ENCODE measurements at regions not wholly inside any gene's neighbourhood (a gene's known extent, or its start where the extent isn't known, plus 50 kb on each side); places are given as distances from the start of the nearest gene placed in this dataset.

DNA sequence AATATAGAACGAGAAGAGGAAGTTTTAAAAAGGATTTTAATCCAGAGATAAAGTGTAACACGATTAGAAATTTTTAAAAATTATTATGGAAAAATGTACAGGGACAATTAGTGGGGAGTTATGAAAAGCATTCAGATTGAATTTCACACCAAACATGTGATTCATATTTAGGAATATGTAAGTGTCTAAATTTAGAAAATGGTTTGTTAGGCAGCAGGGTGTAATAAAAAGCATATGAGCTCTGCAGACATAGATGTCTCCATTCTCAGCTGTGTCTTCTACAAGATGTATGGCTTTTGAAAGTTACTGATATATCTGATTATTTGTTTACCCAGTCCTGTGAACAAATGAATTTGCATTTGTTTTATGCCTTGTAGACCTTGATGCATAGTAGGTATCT, 638.9 kb upstream of the AGA start:
- H3K27ac ChIP-seq (ENCODE audit: insufficient read depth, low read length) = no peak overlapping the region
- H3K4ac ChIP-seq (ENCODE audit: low read depth, low read length) = no peak overlapping the region
- in situ Hi-C loops (cut with MboI; ENCODE audit: low sequenced_read_pairs) = no loop called here
- H4K91ac ChIP-seq (ENCODE audit: insufficient read depth, low read depth, low read length) = no peak overlapping the region
- POLR2A ChIA-PET (ENCODE audit: unreplicated experiment) = no interaction called here
- no peak overlapping the region for H4K5ac ChIP-seq (ENCODE audit: low read depth, low read length)
- TF ChIP-seq MAZ (IDR thresholded peaks at IDR 0.05; ENCODE audit: borderline replicate concordance, low read depth, low read length) = no peak
- no peak for TF ChIP-seq FOS (IDR thresholded peaks at IDR 0.05; ENCODE audit: low read depth, low read length)
- no peak for TF ChIP-seq POLR2A (IDR thresholded peaks at IDR 0.05; ENCODE audit: low read depth, low read length)
- no peak for TF ChIP-seq CHD1 (IDR thresholded peaks at IDR 0.05; ENCODE audit: low read depth, low read length)
- TF ChIP-seq MXI1 (IDR thresholded peaks at IDR 0.05; ENCODE audit: borderline replicate concordance, low read depth, low read length) = no peak
- TF ChIP-seq RAD21 (IDR thresholded peaks at IDR 0.05; ENCODE audit: low read length) = no peak
- no peak for TF ChIP-seq MAFK (IDR thresholded peaks at IDR 0.05; ENCODE audit: low read depth, low read length)
- TF ChIP-seq RFX5 (IDR thresholded peaks at IDR 0.05; ENCODE audit: low read depth, low read length) = no peak
- no peak for TF ChIP-seq SMC3 (IDR thresholded peaks at IDR 0.05; ENCODE audit: low read depth, low read length)
- no peak overlapping the region for H2AK5ac ChIP-seq (ENCODE audit: low read depth, low read length)
- no peak for DNase-seq
- H4K8ac ChIP-seq (ENCODE audit: low read depth in 2 of 2, low read length in 2 of 2) = no peak overlapping the region
- no peaks in the 10 kb centered on the region for H3K9me1 ChIP-seq (ENCODE audit: insufficient read depth, low read length)
- H2BK15ac ChIP-seq (ENCODE audit: low read depth, low read length) = no peak overlapping the region
- H3K4me3 ChIP-seq (ENCODE audit: insufficient read depth, low read depth, low read length) = no peak overlapping the region
- no peak overlapping the region for H2BK5ac ChIP-seq (ENCODE audit: low read depth, low read length, poor library complexity, severe bottlenecking)
- H3K56ac ChIP-seq (ENCODE audit: extremely low read depth, insufficient read depth, low read length) = no peak overlapping the region
- H3K18ac ChIP-seq (ENCODE audit: low read depth, low read length) = no peak overlapping the region
- no peaks in the 10 kb centered on the region for H3K36me3 ChIP-seq (ENCODE audit: control insufficient read depth, insufficient read depth, low read length)
- intact Hi-C loops (cut with micrococcal nuclease) = no loop called here
- no peaks in the 10 kb centered on the region for H4K20me1 ChIP-seq (ENCODE audit: insufficient read depth, low read length)
- H2BK120ac ChIP-seq (ENCODE audit: low read depth, low read length) = no peak overlapping the region
- no TSS peak for BruUV-seq (replicated peaks)
- no peak overlapping the region for H2AFZ ChIP-seq (replicated peaks; ENCODE audit: low read length, poor library complexity)
- CTCF ChIA-PET = no interaction called here
- H3K4me1 ChIP-seq (ENCODE audit: control insufficient read depth, insufficient read depth, low read length) = no peaks in the 10 kb centered on the region
- no peak for ATAC-seq (ENCODE audit: low read depth)
- no peaks in the 10 kb centered on the region; the same call in 1 of the 2 replicates for H3K9me3 ChIP-seq (ENCODE audit: control insufficient read depth, insufficient read depth, low read length)
- H3K79me1 ChIP-seq (ENCODE audit: low read depth in 1 of 2, low read length in 2 of 2) = no peaks in the 10 kb centered on the region
- H3K14ac ChIP-seq (replicated peaks; ENCODE audit: low read depth, low read length) = no peak overlapping the region
- no peak overlapping the region for H3K23ac ChIP-seq (ENCODE audit: low read depth, low read length)
- dilution Hi-C loops (cut with HindIII; ENCODE audit: low sequenced_read_pairs, unreplicated experiment) = no loop called here
- WGBS, 2 experiments (ENCODE audit: extremely low coverage in 2 of 2, insufficient read length in 1 of 2) = no CpG with 5 or more reads among the region's 2 CpGs
- H3K27me3 ChIP-seq (ENCODE audit: control insufficient read depth, insufficient read depth, low read length) = no peaks in the 10 kb centered on the region
- H3K9ac ChIP-seq (ENCODE audit: low read depth, low read length) = no peak overlapping the region
- no peak overlapping the region for H3K4me2 ChIP-seq (ENCODE audit: low read depth, low read length)
- no peak overlapping the region for H2BK20ac ChIP-seq (ENCODE audit: low read depth, low read length)
- H2AK9ac ChIP-seq (replicated peaks; ENCODE audit: low read depth, low read length, poor library complexity) = no peak overlapping the region

All from IMR-90 (cell line).